ENCODE measurements at regions not wholly inside any gene's neighbourhood (a gene's known extent, or its start where the extent isn't known, plus 50 kb on each side); places are given as distances from the start of the nearest gene placed in this dataset.

DNA sequence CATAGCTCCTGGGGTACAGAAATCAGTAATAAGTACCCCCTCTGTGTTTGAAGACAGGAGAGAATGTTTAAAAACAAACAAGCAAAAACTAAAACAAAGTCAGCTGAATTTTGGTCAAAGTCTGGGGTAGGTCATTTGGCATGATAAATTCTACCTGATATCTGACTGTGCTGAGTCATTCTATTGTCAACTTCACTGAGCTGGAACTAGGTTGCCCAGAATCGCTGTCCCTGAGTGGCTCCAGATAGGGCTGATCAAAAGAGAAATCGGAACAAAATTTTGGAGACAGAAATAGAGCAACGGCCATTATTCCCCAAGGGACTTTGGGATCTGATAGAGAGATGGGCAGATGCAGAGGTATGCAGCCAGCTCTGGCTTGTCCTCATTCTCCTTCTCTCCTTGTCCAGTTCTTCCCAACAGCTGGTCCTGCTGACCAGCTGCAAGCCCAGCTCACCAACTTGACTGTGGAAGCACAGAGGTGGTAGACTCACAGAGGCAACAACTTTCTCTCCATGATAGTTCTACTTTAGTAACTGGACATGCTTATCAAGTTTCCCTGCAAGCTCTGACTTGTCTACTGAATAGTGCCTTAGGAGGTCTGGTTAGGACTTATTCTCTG is 57.3 kb upstream of the MYRIP start:
- TF ChIP-seq, protein P1, sequence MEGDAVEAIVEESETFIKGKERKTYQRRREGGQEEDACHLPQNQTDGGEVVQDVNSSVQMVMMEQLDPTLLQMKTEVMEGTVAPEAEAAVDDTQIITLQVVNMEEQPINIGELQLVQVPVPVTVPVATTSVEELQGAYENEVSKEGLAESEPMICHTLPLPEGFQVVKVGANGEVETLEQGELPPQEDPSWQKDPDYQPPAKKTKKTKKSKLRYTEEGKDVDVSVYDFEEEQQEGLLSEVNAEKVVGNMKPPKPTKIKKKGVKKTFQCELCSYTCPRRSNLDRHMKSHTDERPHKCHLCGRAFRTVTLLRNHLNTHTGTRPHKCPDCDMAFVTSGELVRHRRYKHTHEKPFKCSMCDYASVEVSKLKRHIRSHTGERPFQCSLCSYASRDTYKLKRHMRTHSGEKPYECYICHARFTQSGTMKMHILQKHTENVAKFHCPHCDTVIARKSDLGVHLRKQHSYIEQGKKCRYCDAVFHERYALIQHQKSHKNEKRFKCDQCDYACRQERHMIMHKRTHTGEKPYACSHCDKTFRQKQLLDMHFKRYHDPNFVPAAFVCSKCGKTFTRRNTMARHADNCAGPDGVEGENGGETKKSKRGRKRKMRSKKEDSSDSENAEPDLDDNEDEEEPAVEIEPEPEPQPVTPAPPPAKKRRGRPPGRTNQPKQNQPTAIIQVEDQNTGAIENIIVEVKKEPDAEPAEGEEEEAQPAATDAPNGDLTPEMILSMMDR (IDR thresholded peaks at IDR 0.05) = no peak
- no peak for TF ChIP-seq POLR2A (IDR thresholded peaks at IDR 0.05)
